ENCODE measurements at regions not wholly inside any gene's neighbourhood (a gene's known extent, or its start where the extent isn't known, plus 50 kb on each side); places are given as distances from the start of the nearest gene placed in this dataset.
A peak's percentile ranks its signal among the peaks of the same experiment; 100 is the strongest.

DNA sequence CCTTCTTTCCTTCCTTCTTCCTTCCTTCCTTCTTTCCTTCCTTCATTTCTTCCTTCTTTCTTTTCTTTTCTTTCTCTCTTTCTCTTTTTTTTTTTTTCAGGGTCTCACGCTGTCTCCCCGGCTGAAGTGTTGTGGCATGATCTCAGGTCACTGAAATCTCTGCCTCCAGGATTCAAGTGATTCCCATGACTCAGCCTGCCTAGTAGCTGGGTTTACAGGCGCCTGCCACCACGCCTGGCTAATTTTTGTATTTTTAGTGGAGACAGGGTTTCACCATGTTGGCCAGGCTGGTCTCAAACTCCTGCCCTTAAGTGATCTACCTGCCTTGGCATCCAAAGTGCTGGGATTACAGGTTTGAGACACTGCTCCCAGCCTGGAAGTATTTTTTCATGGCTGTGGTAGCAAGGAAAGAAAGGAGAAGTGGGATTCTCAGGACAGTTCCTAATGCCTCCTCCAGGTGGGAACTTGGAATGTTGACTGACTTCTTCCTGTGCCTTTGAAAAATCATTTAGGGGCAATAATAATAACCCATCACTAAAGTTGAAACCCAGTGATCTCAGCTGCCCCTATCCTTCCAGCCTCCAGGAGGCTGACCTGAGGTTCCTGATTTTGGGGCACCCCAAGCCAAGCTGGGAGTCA lies 89.3 kb upstream of the CELF4 start:
- H3K9me3 ChIP-seq (ENCODE audit: control insufficient read depth in 4 of 4, low read length in 3 of 4), result no peaks in the 10 kb centered on the region
- H3K36me3 ChIP-seq (ENCODE audit: control insufficient read depth in 4 of 4, insufficient read depth in 3 of 4, low read depth in 1 of 4, low read length in 3 of 4), result no peaks in the 10 kb centered on the region
- no peak overlapping the region for H3K27ac ChIP-seq (ENCODE audit: low read depth in 1 of 2, low read length in 2 of 2)
- H3K4me3 ChIP-seq (ENCODE audit: low read depth in 1 of 3, low read length in 3 of 3), result no peak overlapping the region
- WGBS, result 84% methylated on average over 4 of the region's 4 CpGs
- no peaks in the 10 kb centered on the region for H3K4me1 ChIP-seq (ENCODE audit: control insufficient read depth in 4 of 4, insufficient read depth in 4 of 4, low read length in 3 of 4)
- peak; percentile 21 for DNase-seq (ENCODE audit: low spot score)
- H3K9ac ChIP-seq (ENCODE audit: low read depth in 1 of 2, low read length in 2 of 2), result no peak overlapping the region
- no peaks in the 10 kb centered on the region for H3K27me3 ChIP-seq (ENCODE audit: control insufficient read depth in 4 of 4, insufficient read depth in 4 of 4, low read length in 3 of 4)
- no peak for TF ChIP-seq EGR1 (IDR thresholded peaks at IDR 0.05; ENCODE audit: low read depth in 2 of 2)
- TF ChIP-seq ATF3 (IDR thresholded peaks at IDR 0.05), result no peak
- no peak for TF ChIP-seq HNF4A (conservative IDR thresholded peaks at IDR 0.05)
- TF ChIP-seq, protein P1, sequence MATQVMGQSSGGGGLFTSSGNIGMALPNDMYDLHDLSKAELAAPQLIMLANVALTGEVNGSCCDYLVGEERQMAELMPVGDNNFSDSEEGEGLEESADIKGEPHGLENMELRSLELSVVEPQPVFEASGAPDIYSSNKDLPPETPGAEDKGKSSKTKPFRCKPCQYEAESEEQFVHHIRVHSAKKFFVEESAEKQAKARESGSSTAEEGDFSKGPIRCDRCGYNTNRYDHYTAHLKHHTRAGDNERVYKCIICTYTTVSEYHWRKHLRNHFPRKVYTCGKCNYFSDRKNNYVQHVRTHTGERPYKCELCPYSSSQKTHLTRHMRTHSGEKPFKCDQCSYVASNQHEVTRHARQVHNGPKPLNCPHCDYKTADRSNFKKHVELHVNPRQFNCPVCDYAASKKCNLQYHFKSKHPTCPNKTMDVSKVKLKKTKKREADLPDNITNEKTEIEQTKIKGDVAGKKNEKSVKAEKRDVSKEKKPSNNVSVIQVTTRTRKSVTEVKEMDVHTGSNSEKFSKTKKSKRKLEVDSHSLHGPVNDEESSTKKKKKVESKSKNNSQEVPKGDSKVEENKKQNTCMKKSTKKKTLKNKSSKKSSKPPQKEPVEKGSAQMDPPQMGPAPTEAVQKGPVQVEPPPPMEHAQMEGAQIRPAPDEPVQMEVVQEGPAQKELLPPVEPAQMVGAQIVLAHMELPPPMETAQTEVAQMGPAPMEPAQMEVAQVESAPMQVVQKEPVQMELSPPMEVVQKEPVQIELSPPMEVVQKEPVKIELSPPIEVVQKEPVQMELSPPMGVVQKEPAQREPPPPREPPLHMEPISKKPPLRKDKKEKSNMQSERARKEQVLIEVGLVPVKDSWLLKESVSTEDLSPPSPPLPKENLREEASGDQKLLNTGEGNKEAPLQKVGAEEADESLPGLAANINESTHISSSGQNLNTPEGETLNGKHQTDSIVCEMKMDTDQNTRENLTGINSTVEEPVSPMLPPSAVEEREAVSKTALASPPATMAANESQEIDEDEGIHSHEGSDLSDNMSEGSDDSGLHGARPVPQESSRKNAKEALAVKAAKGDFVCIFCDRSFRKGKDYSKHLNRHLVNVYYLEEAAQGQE (IDR thresholded peaks at IDR 0.05), result no peak
- TF ChIP-seq RXRA (IDR thresholded peaks at IDR 0.05), result no peak
- TF ChIP-seq, protein P2, sequence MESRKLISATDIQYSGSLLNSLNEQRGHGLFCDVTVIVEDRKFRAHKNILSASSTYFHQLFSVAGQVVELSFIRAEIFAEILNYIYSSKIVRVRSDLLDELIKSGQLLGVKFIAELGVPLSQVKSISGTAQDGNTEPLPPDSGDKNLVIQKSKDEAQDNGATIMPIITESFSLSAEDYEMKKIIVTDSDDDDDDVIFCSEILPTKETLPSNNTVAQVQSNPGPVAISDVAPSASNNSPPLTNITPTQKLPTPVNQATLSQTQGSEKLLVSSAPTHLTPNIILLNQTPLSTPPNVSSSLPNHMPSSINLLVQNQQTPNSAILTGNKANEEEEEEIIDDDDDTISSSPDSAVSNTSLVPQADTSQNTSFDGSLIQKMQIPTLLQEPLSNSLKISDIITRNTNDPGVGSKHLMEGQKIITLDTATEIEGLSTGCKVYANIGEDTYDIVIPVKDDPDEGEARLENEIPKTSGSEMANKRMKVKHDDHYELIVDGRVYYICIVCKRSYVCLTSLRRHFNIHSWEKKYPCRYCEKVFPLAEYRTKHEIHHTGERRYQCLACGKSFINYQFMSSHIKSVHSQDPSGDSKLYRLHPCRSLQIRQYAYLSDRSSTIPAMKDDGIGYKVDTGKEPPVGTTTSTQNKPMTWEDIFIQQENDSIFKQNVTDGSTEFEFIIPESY (IDR thresholded peaks at IDR 0.05), result no peak
- TF ChIP-seq, protein P3, sequence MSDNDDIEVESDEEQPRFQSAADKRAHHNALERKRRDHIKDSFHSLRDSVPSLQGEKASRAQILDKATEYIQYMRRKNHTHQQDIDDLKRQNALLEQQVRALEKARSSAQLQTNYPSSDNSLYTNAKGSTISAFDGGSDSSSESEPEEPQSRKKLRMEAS (IDR thresholded peaks at IDR 0.05), result no peak
- no peak for TF ChIP-seq FOXA2 (IDR thresholded peaks at IDR 0.05)
- TF ChIP-seq GABPA (IDR thresholded peaks at IDR 0.05 in 1 of 2, conservative IDR thresholded peaks at IDR 0.05 in 1 of 2), result no peak
- no peak for TF ChIP-seq FOXA1 (IDR thresholded peaks at IDR 0.05)
- TF ChIP-seq TAF1 (conservative IDR thresholded peaks at IDR 0.05), result no peak
- TF ChIP-seq, protein P4, sequence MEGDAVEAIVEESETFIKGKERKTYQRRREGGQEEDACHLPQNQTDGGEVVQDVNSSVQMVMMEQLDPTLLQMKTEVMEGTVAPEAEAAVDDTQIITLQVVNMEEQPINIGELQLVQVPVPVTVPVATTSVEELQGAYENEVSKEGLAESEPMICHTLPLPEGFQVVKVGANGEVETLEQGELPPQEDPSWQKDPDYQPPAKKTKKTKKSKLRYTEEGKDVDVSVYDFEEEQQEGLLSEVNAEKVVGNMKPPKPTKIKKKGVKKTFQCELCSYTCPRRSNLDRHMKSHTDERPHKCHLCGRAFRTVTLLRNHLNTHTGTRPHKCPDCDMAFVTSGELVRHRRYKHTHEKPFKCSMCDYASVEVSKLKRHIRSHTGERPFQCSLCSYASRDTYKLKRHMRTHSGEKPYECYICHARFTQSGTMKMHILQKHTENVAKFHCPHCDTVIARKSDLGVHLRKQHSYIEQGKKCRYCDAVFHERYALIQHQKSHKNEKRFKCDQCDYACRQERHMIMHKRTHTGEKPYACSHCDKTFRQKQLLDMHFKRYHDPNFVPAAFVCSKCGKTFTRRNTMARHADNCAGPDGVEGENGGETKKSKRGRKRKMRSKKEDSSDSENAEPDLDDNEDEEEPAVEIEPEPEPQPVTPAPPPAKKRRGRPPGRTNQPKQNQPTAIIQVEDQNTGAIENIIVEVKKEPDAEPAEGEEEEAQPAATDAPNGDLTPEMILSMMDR (IDR thresholded peaks at IDR 0.05; ENCODE audit: low read depth, low read length, missing input control), result no peak
- TF ChIP-seq HNF4G (IDR thresholded peaks at IDR 0.05), result no peak

DNA sequence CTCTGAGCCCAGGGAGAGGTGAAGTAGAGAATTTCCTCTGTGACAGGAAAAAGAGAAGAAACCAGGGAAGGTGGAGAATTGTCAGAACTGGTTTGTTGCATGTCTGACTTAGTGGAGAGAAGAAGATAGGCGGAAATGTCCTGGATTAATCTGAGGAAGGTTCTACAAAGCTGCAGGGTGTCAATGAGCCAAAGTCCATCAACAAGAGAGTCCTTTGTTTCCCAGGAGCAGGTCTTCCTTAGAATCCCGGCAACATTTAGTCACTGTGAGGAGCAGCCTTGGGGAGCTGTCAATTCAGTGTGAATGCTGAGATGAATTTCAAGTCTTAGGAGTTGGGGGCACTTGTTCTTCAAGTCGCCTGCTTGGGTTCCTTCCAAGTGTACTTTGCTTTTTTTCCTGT lies 88.4 kb upstream of the CELF4 start:
- Histone ChIP-seq H3K4me1 (ENCODE audit: control insufficient read depth in 4 of 4, insufficient read depth in 4 of 4, low read length in 3 of 4) (no peaks in the 10 kb centered on the region), H3K27ac (ENCODE audit: low read depth in 1 of 2, low read length in 2 of 2) (no peak overlapping the region), H3K36me3 (ENCODE audit: control insufficient read depth in 4 of 4, insufficient read depth in 3 of 4, low read depth in 1 of 4, low read length in 3 of 4) (no peaks in the 10 kb centered on the region), H3K9ac (ENCODE audit: low read depth in 1 of 2, low read length in 2 of 2) (no peak overlapping the region), H3K9me3 (ENCODE audit: control insufficient read depth in 4 of 4, low read length in 3 of 4) (no peaks in the 10 kb centered on the region), H3K4me3 (ENCODE audit: low read depth in 1 of 3, low read length in 3 of 3) (no peak overlapping the region), H3K27me3 (ENCODE audit: control insufficient read depth in 4 of 4, insufficient read depth in 4 of 4, low read length in 3 of 4) (no peaks in the 10 kb centered on the region)
- peak; percentile 1 for DNase-seq (ENCODE audit: low spot score)
- no peak for TF ChIP-seq HNF4G (IDR thresholded peaks at IDR 0.05)
- TF ChIP-seq ATF3 (IDR thresholded peaks at IDR 0.05), result no peak
- no peak for TF ChIP-seq GABPA (IDR thresholded peaks at IDR 0.05 in 1 of 2, conservative IDR thresholded peaks at IDR 0.05 in 1 of 2)
- TF ChIP-seq EGR1 (IDR thresholded peaks at IDR 0.05; ENCODE audit: low read depth in 2 of 2), result no peak
- TF ChIP-seq, protein P2 (IDR thresholded peaks at IDR 0.05), result no peak
- TF ChIP-seq JUND (IDR thresholded peaks at IDR 0.05), result no peak
- TF ChIP-seq, protein P1 (IDR thresholded peaks at IDR 0.05), result no peak
- no peak for TF ChIP-seq HNF4A (conservative IDR thresholded peaks at IDR 0.05)
- no peak for TF ChIP-seq RAD21 (IDR thresholded peaks at IDR 0.05)
- WGBS, result 38% methylated on average over 3 of the region's 3 CpGs

Data from liver (tissue), 8 donors.